Dedifferentiated amniotic fluid mesenchymal stem cell (primary cell): ENCODE measurements at regions not wholly inside any gene's neighbourhood (a gene's known extent, or its start where the extent isn't known, plus 50 kb on each side); places are given as distances from the start of the nearest gene placed in this dataset.
"Not testable (repeated sequence)": the region's sequence is repeated elsewhere in the genome, so short reads cannot be mapped to it uniquely, and the experiment has no call there.

ENCODE experiments used
- DNase-seq: peaks from one replicate; pipeline ENCODE4 v3.0.0-alpha.2; 2016; ENCODE audit errors: extremely low spot score

- no peak for DNase-seq
These were observed 990.2 kb downstream of the STPG2 start for GRCh38 chr4:97153042-97153441.

DNA sequence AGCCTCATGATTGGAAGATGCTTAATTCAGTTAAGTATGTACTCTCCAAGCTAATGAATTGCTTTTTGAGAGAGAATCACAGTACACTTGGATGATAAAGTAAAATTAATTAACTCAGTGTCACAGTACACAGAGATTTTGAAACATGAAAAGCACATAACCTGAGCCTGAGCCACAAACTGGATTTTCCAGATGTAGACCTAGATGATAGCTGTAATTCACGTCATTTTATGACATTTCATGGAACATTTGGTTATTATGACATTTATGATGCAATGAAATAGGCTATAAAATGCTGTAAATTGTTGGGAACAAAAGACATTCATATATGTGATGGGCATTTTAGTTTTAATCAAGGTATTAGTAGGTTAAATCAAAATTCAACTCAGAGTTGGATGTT, 983.7 kb downstream of the STPG2 start:
- DNase-seq, result no peak

DNA sequence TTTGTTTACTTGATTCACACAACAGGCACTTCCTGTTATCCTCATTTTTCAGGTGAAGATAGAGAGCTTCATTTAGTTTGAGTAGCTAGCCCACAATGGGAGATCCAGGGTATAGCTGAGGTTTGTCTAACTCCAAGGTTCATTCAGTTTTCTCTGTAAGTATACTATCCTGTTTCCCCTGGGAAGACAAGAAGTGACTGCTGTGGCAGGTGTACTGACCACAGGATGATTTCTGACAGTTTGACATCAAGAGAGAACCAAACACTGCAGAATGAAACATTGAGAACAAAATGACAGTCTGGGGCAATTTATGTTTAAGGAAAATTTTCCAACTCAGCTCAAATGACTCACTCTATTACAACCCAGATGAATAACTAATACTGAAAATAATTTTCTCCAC, 958.0 kb downstream of the STPG2 start:
- DNase-seq, result no peak

GRCh38 chr4:97197106-97197505, 946.2 kb downstream of the STPG2 start:
- no peak for DNase-seq

- no peak for DNase-seq
These were observed 934.5 kb downstream of the STPG2 start for GRCh38 chr4:97208749-97209148.

DNA sequence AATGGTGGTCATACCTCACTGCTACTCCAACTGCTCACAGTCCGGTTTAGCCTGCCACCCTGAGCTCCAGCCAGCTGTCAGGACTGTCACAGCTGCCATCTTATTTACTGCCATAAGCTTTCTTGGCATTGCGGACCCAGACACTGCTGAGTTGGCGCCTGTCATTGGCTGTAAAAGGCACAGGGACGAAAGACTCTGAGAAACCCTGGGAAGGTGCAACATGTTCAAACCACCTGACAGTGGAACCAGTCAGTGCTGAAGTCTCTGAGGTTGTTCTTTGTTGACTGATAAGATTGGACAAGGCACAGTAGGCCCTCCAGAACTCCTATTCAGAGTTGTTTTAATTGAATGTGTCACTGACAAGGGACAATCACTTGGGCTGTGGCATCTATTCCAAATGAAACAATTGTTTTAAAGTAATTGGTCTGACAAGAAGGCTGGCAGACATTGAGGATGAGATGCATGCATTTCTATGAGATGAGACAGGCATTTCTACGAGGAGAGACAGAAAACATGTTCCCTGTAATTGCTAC, 927.8 kb downstream of the STPG2 start:
- no peak for DNase-seq

GRCh38 chr4:97216046-97216445, 927.2 kb downstream of the STPG2 start:
- no peak for DNase-seq

DNA sequence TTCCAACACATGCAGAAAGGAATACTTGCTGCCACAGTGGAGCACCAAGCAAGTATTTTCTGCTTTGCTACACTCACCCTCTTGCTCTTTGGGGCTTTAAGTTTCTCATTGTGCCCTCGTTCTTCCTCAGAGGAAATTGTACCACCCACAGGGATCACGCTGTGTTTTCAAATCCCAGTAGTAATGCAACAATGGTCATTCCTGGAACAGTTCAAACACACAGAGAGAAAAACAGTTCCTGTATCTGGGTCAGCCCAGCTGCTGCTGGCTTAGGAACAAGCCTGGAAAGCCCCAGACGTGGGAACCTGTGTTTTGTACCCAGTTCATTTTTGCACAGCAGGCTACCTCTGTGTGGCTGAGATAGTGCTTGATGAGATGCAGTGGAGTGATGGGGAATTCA, 907.8 kb downstream of the STPG2 start:
- no peak for DNase-seq

DNA sequence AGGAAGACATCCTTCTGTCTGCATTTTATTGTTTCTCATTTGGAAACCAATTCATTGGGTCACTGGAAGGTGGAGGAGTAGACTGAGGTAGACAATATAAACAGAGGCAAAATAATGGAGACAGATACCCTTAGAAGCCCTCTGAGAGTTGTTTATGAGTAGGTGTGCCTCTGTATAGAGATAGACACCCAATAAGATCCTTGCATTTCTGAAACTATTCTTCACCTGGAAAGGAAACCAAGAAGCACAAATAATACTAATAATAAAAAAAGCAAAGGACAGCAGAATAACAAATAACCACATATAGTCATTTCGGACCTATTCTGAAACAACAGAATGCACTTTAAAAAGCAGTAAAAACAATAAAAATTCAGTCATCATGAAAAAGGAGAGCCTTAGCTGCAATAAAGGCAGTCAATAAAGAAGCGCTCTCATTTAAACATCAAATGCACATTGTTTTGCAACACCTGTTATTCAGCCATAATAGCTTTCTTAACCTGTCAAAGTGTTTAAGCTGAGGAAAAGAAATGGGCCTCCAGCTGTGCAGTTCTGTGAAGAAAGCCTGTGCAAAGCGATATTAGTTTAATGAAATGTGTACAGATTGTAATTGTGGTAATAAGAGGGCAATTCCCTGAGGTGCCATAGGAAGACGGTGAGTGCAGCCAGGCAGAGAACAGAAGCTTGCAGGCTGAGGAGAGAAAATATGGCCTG, 904.2 kb downstream of the STPG2 start:
- no peak for DNase-seq

DNA sequence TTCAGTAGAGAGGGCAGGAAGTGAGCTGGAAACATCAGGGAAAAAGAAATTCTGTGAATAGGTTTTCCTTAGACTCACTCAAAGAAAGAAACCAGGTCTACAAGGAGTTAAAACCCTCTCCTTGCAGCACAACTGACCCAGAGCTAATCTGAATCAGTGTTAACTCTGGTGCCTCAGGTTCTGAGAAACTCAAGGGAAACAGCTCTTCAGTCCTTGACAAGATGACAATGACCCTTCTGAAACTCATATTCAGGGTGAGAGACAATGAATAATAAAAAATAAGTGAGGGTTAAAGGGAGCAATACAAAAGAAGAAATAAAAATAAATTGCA, 903.6 kb downstream of the STPG2 start:
- no peak for DNase-seq

- no peak for DNase-seq
These were observed 890.6 kb downstream of the STPG2 start for GRCh38 chr4:97252615-97253154.

- no peak for DNase-seq
These were observed 880.5 kb downstream of the STPG2 start for GRCh38 chr4:97262769-97263168.

- no peak for DNase-seq
These were observed 873.2 kb downstream of the STPG2 start for GRCh38 chr4:97270051-97270450.

GRCh38 chr4:97279391-97279790, 863.9 kb downstream of the STPG2 start:
- DNase-seq, result no peak

DNA sequence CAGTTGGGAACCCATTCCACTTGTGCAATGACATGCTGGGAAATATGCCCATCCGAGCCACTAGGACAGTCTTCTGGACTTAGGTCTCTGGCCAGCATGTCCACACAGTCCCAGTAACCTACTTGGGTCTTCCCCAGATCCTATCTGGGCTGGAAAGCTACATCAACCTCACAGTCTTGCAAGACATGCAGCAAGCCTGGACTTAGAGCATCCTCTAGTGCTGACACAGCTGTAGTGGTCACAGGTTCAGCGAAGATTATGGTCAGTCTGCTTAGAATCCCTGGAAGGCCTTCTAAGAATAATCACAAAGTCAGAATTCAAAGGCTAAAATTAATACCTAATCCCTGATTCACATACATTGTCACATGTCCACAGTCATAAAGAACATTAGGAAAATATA, 842.7 kb downstream of the STPG2 start:
- no peak for DNase-seq

DNA sequence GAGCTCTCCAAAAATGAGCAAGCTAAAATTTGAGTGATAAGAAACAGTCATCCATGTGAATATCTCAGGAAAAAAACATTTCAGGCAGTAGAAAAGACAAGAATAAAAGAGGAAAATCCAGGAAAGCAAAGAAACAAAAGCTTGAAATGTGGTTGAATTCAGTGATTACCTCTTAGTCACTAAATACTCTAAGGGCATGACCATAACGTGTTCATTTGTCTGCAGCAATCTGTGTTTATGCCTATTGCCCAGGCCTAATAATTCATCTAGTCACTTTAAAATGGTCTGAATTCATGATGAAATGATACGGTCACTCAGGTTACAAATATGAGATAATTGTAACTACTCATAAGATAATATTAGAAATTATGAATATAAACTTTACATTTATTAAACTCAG, 837.9 kb downstream of the STPG2 start:
- DNase-seq, result no peak

DNA sequence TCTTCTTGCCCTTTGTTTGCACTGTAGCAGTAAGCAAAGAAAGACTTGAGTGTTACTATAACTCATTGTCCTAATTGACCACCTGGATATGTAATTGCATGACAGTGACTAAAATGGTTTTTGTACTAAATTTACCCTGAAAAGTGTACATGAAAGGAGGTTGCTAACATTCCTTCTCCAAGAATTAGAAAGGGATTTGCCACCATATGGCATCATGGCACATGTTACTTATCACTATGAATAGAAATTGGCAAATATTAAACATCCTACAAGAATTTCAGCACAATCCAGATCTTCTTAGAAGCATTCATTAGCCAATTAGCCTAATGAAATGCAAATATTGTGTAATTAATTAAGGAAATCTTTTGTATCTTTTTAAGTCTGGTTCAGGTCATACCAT, 834.2 kb downstream of the STPG2 start:
- no peak for DNase-seq

- no peak for DNase-seq
These were observed 826.1 kb downstream of the STPG2 start for GRCh38 chr4:97317201-97317600.

DNA sequence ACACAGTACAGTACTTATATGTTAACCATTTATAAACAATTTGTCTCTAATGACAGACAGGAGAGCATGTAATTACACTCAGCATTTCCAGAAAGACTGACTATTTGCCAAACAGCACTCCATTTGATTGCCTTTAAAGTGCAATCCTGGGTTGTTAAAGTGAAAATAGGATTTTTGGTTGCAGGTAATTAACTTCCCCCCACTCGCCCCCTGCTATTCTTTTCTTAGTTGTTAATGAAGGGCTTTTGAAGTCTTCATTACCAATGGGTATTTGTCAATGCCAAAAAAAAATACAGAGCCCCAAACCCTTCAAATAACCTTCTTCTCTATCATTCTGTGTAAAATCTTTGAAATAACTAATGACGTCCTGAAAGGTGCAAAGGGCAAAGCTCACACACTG, 825.6 kb downstream of the STPG2 start:
- DNase-seq, result no peak

GRCh38 chr4:97325751-97326150, 817.5 kb downstream of the STPG2 start:
- DNase-seq, result not testable (repeated sequence)

GRCh38 chr4:97330917-97331316, 812.4 kb downstream of the STPG2 start:
- peak; percentile 6 for DNase-seq

GRCh38 chr4:97334348-97334747, 808.9 kb downstream of the STPG2 start:
- DNase-seq, result no peak

DNA sequence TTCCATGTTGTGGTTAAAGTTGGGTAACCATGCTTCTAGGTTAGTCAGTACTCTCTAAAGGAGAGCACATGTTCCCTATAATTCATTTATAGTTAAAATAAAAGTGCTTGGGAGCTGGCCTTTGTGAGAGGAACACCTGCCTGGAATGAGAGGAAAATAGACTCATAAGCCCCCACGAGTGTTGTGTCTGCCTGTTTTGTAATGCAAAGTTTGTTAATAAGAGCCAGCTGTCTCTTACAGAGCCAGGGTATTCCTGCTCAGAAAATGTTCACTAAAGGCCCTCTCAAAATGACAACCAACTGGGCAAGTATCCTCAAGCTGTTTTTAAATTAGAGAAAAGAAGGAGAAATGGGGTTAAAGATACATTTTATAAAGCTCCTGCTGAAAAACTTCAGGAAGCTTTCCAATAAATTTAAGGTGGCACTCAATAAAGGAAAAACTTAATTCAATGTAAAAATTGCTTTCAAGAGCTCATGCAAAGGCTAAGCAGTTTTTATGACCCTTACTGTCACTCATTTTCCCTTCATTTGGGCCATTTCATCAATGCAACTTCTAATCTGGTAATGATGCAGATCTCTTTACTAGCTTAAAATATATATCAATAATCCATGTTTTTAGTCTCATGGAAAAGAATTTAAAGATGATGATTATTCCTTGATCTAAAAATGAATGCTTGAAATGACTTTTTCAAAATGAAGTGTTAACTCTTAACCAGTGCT, 793.6 kb downstream of the STPG2 start:
- no peak for DNase-seq
